ENCODE measurements at regions not wholly inside any gene's neighbourhood (a gene's known extent, or its start where the extent isn't known, plus 50 kb on each side); places are given as distances from the start of the nearest gene placed in this dataset.

DNA sequence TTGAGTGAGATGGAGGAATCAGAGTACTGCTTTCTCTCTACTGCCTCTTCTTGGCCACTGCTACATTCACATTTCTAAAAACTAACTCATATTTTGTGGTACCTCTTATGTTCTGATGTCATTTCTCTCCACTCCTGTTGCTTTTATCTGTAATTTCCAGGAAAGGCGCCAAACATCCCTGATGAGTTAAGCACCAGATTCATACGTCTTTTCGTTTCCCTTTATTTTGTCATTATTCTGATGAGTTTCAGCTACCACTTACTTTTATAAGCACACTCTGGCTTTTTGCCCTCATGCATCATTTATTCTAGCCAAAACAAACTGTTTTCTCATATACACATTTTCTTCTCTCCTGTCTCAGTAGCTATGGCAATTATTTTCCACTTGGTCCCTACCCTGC is 680.0 kb downstream of the RNF144B start:
- DNase-seq (ENCODE audit: low spot score) = no peak
- H3K27ac ChIP-seq = no peak overlapping the region
- POLR2A ChIA-PET (ENCODE audit: low non-redundant PET) = no interaction called here
- TF ChIP-seq, protein P1, sequence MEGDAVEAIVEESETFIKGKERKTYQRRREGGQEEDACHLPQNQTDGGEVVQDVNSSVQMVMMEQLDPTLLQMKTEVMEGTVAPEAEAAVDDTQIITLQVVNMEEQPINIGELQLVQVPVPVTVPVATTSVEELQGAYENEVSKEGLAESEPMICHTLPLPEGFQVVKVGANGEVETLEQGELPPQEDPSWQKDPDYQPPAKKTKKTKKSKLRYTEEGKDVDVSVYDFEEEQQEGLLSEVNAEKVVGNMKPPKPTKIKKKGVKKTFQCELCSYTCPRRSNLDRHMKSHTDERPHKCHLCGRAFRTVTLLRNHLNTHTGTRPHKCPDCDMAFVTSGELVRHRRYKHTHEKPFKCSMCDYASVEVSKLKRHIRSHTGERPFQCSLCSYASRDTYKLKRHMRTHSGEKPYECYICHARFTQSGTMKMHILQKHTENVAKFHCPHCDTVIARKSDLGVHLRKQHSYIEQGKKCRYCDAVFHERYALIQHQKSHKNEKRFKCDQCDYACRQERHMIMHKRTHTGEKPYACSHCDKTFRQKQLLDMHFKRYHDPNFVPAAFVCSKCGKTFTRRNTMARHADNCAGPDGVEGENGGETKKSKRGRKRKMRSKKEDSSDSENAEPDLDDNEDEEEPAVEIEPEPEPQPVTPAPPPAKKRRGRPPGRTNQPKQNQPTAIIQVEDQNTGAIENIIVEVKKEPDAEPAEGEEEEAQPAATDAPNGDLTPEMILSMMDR (conservative IDR thresholded peaks at IDR 0.05; ENCODE audit: low read depth) = no peak
- CTCF ChIA-PET = interaction anchor here (0.7 kb wide), 1 partner anchor 882 kb away, joined by 3 read pairs; no protein-coding TSS in a partner anchor

DNA sequence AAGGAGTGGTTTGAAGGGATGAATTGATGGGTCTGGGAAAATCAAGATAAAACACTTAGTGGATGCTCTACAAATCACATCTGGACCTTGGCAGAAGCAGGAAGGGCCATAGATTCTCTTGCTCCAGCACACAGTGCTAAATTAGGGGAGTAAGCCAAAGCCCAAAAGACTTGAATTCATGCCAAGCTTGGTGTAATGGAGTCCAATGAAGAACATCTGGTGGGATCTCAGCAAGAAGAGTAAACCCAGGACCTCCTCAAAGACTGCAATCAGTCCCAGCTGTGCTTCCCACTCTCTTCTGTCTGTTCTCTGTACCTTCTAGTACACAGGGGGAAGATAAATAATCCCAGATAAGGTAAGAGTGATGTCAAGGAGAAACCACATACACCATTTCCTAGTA is 683.4 kb downstream of the RNF144B start:
- DNase-seq (ENCODE audit: low spot score) = no peak
- POLR2A ChIA-PET (ENCODE audit: low non-redundant PET) = no interaction called here
- TF ChIP-seq, protein P1 (conservative IDR thresholded peaks at IDR 0.05; ENCODE audit: low read depth) = no peak
- CTCF ChIA-PET = no interaction called here
- no peak overlapping the region for H3K27ac ChIP-seq

DNA sequence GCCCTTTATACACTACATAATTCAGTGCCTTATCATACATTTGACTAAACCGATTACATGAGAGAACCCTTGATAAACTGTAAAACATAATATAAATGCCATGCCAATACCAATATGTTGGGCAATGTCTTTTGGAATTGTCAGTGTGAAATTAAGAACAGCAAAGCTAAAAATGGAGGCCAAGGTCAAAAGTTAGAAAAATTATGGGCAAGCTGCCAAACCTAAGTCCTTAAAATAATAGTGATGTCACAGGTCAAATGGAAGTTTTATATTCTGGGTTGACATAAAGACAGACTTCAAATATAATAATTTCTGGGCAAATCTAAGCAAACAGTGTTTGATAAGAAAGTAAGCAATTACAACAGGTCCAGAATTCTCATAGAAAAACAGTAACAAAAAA is 696.7 kb downstream of the RNF144B start:
- TF ChIP-seq, protein P1 (conservative IDR thresholded peaks at IDR 0.05; ENCODE audit: low read depth) = no peak
- DNase-seq (ENCODE audit: low spot score) = no peak
- no peak overlapping the region for H3K27ac ChIP-seq
- ChIA-PET POLR2A (ENCODE audit: low non-redundant PET) (no interaction called here), CTCF (no interaction called here)

DNA sequence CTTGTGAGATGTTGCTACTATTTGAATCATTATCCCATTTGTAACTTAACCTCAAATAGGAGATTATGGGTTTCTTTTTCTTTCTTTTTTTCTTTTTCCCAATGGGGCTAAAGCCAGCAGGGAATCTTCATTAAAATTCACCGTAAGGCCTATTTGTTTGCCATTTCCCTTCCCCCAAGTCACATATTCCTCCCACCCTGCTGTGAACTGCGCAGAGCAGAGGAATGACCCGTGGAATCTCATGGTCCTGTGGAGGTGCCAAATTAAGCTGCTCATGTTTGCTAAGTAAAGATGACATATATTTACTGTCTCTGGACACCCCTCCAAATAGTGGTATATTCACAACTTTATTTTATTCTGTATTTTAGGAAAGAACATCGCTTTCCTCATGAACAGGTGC is 699.3 kb downstream of the RNF144B start:
- CTCF ChIA-PET = no interaction called here
- POLR2A ChIA-PET (ENCODE audit: low non-redundant PET) = no interaction called here
- TF ChIP-seq, protein P1 (conservative IDR thresholded peaks at IDR 0.05; ENCODE audit: low read depth) = no peak
- no peak for DNase-seq (ENCODE audit: low spot score)
- H3K27ac ChIP-seq = no peak overlapping the region

DNA sequence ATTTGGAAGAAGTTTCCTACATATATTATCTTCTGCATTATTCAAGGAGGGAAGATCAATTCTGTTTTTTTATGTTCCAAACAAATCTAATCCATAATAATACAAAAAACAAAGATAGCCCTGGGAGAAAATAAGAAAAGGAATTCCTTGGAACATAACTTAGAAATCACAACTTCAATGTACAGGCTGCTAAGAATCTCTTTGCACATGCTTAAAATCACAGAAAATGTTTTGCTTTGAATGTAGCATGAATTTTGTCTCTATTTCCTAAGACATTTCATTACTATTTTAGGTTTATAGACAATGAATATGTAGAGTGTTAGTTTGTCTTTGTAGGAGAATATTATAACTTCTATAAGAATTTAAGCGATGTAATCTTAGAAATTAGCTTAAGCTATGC is 700.1 kb downstream of the RNF144B start:
- CTCF ChIA-PET = no interaction called here
- POLR2A ChIA-PET (ENCODE audit: low non-redundant PET) = no interaction called here
- TF ChIP-seq, protein P1 (conservative IDR thresholded peaks at IDR 0.05; ENCODE audit: low read depth) = no peak
- H3K27ac ChIP-seq = no peak overlapping the region
- no peak for DNase-seq (ENCODE audit: low spot score)

DNA sequence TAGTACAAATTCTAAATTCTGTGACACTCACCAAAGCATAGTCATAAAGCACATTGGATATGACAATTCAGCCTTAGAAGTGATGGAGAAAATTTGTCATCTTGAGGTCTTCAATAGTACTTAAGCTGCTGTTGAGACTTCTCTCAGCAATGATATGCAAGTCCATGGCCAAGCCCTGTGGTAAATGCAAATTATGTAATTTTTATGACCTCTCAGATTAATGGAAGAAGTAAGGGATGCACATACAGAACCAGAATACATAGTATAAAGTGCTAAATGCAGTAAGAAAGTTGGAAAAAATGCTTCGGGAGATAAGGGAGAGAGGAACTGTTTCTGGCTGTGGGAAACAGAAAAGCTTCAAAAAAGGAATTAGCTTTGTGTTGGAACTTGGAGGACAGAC is 700.7 kb downstream of the RNF144B start:
- TF ChIP-seq, protein P1 (conservative IDR thresholded peaks at IDR 0.05; ENCODE audit: low read depth) = no peak
- ChIA-PET POLR2A (ENCODE audit: low non-redundant PET) (no interaction called here), CTCF (no interaction called here)
- no peak overlapping the region for H3K27ac ChIP-seq
- no peak for DNase-seq (ENCODE audit: low spot score)

DNA sequence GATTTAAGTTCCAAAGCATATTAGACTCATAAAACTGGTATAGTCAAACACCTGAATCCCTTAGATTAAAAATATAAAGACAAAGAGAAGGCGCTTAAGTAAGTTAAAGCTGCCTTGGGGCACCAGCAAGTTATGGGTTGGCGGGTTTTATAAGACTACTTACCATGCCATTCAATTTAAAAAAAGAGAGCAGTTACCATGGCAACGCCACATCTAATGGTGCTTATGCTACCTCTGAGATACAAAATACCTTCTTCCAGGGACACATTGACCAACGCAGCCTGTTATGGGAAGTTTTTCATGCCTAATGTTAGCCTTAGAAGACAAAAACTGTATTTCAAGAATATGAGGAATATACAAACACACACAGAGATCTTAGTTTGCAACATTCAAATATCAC is 713.6 kb downstream of the RNF144B start:
- POLR2A ChIA-PET (ENCODE audit: low non-redundant PET) = no interaction called here
- CTCF ChIA-PET = interaction anchor here (0.7 kb wide), 1 partner anchor 21 kb away, joined by 5 read pairs; no protein-coding TSS in a partner anchor
- no peak overlapping the region for H3K27ac ChIP-seq
- TF ChIP-seq, protein P1 (conservative IDR thresholded peaks at IDR 0.05; ENCODE audit: low read depth) = no peak
- DNase-seq (ENCODE audit: low spot score) = no peak

Measured in RWPE1 (cell line).